SK-N-SH (cell line): ENCODE measurements at regions not wholly inside any gene's neighbourhood (a gene's known extent, or its start where the extent isn't known, plus 50 kb on each side); places are given as distances from the start of the nearest gene placed in this dataset.

ENCODE experiments used
- CTCF ChIA-PET: fragments of 300-600, 350-600 bp; formaldehyde crosslinking; extraction: SDS; loops from one replicate; lab custom pipeline; 2021; lab: Yijun Ruan, JAX
- POLR2A ChIA-PET: fragments of 350-600 bp; sonication (Branson Sonifier 250); formaldehyde crosslinking; extraction: SDS; loops from one replicate; lab custom pipeline; 2020; ENCODE audit warnings: antibody characterized with exemption, inconsistent platforms; lab: Yijun Ruan, JAX
- DNase-seq: peaks from one replicate; pipeline ENCODE4 v3.0.0; 2012
- H2AFZ ChIP-seq: fragments of 200-600 bp; sonication (generic); 2 replicates; pipeline ENCODE4 v1.8.1; 2016; ENCODE audit warnings: antibody characterized with exemption, mild to moderate bottlenecking, low read depth
- H3F3A ChIP-seq: fragments of 200-600 bp; sonication (generic); replicated peaks from 2 replicates; pipeline ENCODE3; 2016; ENCODE audit warnings: antibody characterized with exemption, mild to moderate bottlenecking; ENCODE audit not compliant: insufficient read depth
- H3K27ac ChIP-seq, 2 experiments: fragments of 200-500 bp in 1 of 2; fragments of 200-600 bp in 1 of 2; sonication (Bioruptor generic) in 1 of 2; sonication (generic), shearing (Covaris generic) in 1 of 2; 2 replicates each; pipeline versions ENCODE4 v1.5.1 to v1.6.1; 2014 to 2016; ENCODE audit warnings: low read depth in 2 of 2, inconsistent platforms in 1 of 2, low read length in 1 of 2, mild to moderate bottlenecking in 1 of 2, mixed read lengths in 1 of 2
- H3K27me3 ChIP-seq: fragments of 200-600 bp; sonication (generic), shearing (Covaris generic); 2 replicates; pipeline ENCODE4 v1.6.1; 2016; ENCODE audit warnings: mixed run types; ENCODE audit not compliant: insufficient read depth
- H3K36me3 ChIP-seq, 2 experiments: fragments of 200-500 bp in 1 of 2; fragments of 200-600 bp in 1 of 2; sonication (Bioruptor generic) in 1 of 2; sonication (generic) in 1 of 2; replicated peaks in 1 of 2; 2 replicates each; pipeline versions ENCODE3 to v1.5.1; 2014 to 2016; ENCODE audit warnings: low read length in 1 of 2, mild to moderate bottlenecking in 1 of 2; ENCODE audit not compliant: insufficient read depth in 2 of 2, control insufficient read depth in 1 of 2
- H3K4me1 ChIP-seq, 2 experiments: fragments of 200-500 bp in 1 of 2; fragments of 200-600 bp in 1 of 2; sonication (Bioruptor generic) in 1 of 2; sonication (generic), shearing (Covaris generic) in 1 of 2; 2 replicates each; pipeline versions ENCODE4 v1.5.1 to v1.6.1; 2014 to 2016; ENCODE audit warnings: low read depth in 1 of 2, low read length in 1 of 2, mixed run types in 1 of 2; ENCODE audit not compliant: insufficient read depth in 2 of 2, control insufficient read depth in 1 of 2
- H3K4me2 ChIP-seq: fragments of 200-600 bp; sonication (generic), shearing (Covaris generic); 2 replicates; pipeline ENCODE4 v1.6.1; 2017; ENCODE audit warnings: mixed run types
- H3K4me3 ChIP-seq, 2 experiments: fragments of 200-500 bp in 1 of 2; fragments of 200-600 bp in 1 of 2; sonication (Bioruptor generic) in 1 of 2; sonication (generic), shearing (Covaris generic) in 1 of 2; 2 replicates each; pipeline versions ENCODE4 v1.5.1 to v1.8.1; 2014 to 2016; ENCODE audit warnings: low read depth in 2 of 2, inconsistent platforms in 1 of 2, low read length in 1 of 2, mild to moderate bottlenecking in 1 of 2, mixed read lengths in 1 of 2, moderate library complexity in 1 of 2
- H3K79me2 ChIP-seq: fragments of 200-600 bp; sonication (generic); 2 replicates; pipeline ENCODE4 v1.8.1; 2017; ENCODE audit warnings: mild to moderate bottlenecking; ENCODE audit not compliant: insufficient read depth
- H3K9ac ChIP-seq: fragments of 200-600 bp; sonication (generic); 2 replicates; pipeline ENCODE4 v1.6.1; 2017; ENCODE audit warnings: mixed run types
- H3K9me2 ChIP-seq: fragments of 200-600 bp; sonication (generic); 2 replicates; pipeline ENCODE4 v1.6.1; 2017; ENCODE audit warnings: mixed run types
- H3K9me3 ChIP-seq: fragments of 200-600 bp; sonication (generic); 2 replicates; pipeline ENCODE4 v1.6.1; 2017; ENCODE audit warnings: mixed run types, mild to moderate bottlenecking, moderate library complexity
- H4K20me1 ChIP-seq: fragments of 200-600 bp; sonication (generic); 2 replicates; pipeline ENCODE4 v1.6.1; 2017; ENCODE audit warnings: mild to moderate bottlenecking, mixed run types; ENCODE audit not compliant: insufficient read depth
- CTCF ChIP-seq: fragments of 200-600 bp; sonication (generic); IDR thresholded peaks from 2 replicates; pipeline ENCODE4 v1.6.1; 2017; ENCODE audit warnings: antibody characterized with exemption, mild to moderate bottlenecking, moderate library complexity
- ELF1 ChIP-seq: IDR thresholded peaks from 2 replicates; pipeline ENCODE4 v1.4.0; 2012
- GATA2 ChIP-seq: sonication (generic); formaldehyde crosslinking; IDR thresholded peaks from 2 replicates; pipeline ENCODE4 v1.5.0; 2020; ENCODE audit warnings: mild to moderate bottlenecking, missing genetic modification reagents
- JUND ChIP-seq: IDR thresholded peaks from 2 replicates; pipeline ENCODE4 v1.4.0; 2012
- NRF1 ChIP-seq: IDR thresholded peaks from 2 replicates; pipeline ENCODE4 v1.6.1; 2012; ENCODE audit warnings: low read depth, mild to moderate bottlenecking, low read length
- POLR2AphosphoS5 ChIP-seq: IDR thresholded peaks from 2 replicates; pipeline ENCODE4 v1.6.1; 2012; ENCODE audit warnings: low read depth, low read length
- REST ChIP-seq: IDR thresholded peaks from 2 replicates; pipeline ENCODE4 v1.6.1; 2012; ENCODE audit warnings: mild to moderate bottlenecking, low read depth, low read length, moderate library complexity
- RXRA ChIP-seq: IDR thresholded peaks from 2 replicates; pipeline ENCODE4 v1.4.0; 2012; ENCODE audit warnings: low read depth, mild to moderate bottlenecking, borderline replicate concordance
- TAF1 ChIP-seq: IDR thresholded peaks from 2 replicates; pipeline ENCODE4 v1.6.1; 2012; ENCODE audit warnings: low read depth, mild to moderate bottlenecking, low read length, moderate library complexity, borderline replicate concordance
- TCF12 ChIP-seq: IDR thresholded peaks from 2 replicates; pipeline ENCODE4 v1.4.0; 2012
- TEAD4 ChIP-seq: IDR thresholded peaks from 2 replicates; pipeline ENCODE4 v1.4.0; 2012; ENCODE audit warnings: mild to moderate bottlenecking, borderline replicate concordance; ENCODE audit not compliant: insufficient read depth
- USF1 ChIP-seq: IDR thresholded peaks from 2 replicates; pipeline ENCODE4 v1.4.0; 2012; ENCODE audit warnings: low read depth, borderline replicate concordance
- USF2 ChIP-seq: fragments of 150-350 bp; IDR thresholded peaks from 2 replicates; pipeline ENCODE4 v1.6.1; 2017; ENCODE audit warnings: antibody characterized with exemption, low read length, low read depth, borderline replicate concordance
- ZBTB33 ChIP-seq: IDR thresholded peaks from 2 replicates; pipeline ENCODE4 v1.4.0; 2012; ENCODE audit warnings: low read depth, borderline replicate concordance
- WGBS: methylation state at CpG from one replicate; pipeline ENCODE4 v1.1.6; 2017; ENCODE audit warnings: low lambda C conversion rate; 5-methylcytosine and 5-hydroxymethylcytosine counted together

- TF ChIP-seq CTCF: no peak
- no peak for TF ChIP-seq JUND
- TF ChIP-seq TEAD4: no peak
- TF ChIP-seq GATA2 (CRISPR knock-in tag): no peak
- TF ChIP-seq USF1: no peak
- no peak for TF ChIP-seq TCF12
Measured at GRCh38 chr2:53183581-53183980, 584.0 kb upstream of the CHAC2 start (continued).

- Histone ChIP-seq H3K36me3 (no peaks in the 10 kb centered on the region), H4K20me1 (no peaks in the 10 kb centered on the region), H3F3A (no peaks in the 10 kb centered on the region), H3K9ac (no peak overlapping the region), H3K4me1 (no peaks in the 10 kb centered on the region), H3K4me3 (no peak overlapping the region), H3K79me2 (no peaks in the 10 kb centered on the region), H3K27ac (no peak overlapping the region)
- no peak for DNase-seq
- WGBS: 42% methylated on average over 5 of the region's 5 CpGs
- CTCF ChIA-PET: no interaction called here
- POLR2A ChIA-PET: no interaction called here
- TF ChIP-seq GATA2 (CRISPR knock-in tag): no peak
- TF ChIP-seq REST: no peak
- no peak for TF ChIP-seq POLR2AphosphoS5
- no peak for TF ChIP-seq RXRA
- TF ChIP-seq ELF1: no peak
- no peak for TF ChIP-seq JUND
- TF ChIP-seq, all 33 proteins: peak for 0
- Histone ChIP-seq H3K27me3 (peaks cover 14% of the 10 kb centered on the region; the same call in 1 of the 2 replicates), H3K4me2 (no peak overlapping the region), H3K9me2 (no peaks in the 10 kb centered on the region), H3K9me3 (no peaks in the 10 kb centered on the region), H2AFZ (no peak overlapping the region)
Measured at GRCh38 chr2:53182601-53183000, 585.0 kb upstream of the CHAC2 start.

- Histone ChIP-seq H4K20me1 (no peaks in the 10 kb centered on the region), H3F3A (no peaks in the 10 kb centered on the region), H3K9ac (no peak overlapping the region), H3K9me3 (no peaks in the 10 kb centered on the region), H3K27me3 (peaks cover 5% of the 10 kb centered on the region; the same call in 1 of the 2 replicates), H3K79me2 (no peaks in the 10 kb centered on the region), H3K4me2 (no peak overlapping the region), H3K27ac (no peak overlapping the region), H3K9me2 (no peaks in the 10 kb centered on the region), H2AFZ (no peak overlapping the region), H3K4me1 (no peaks in the 10 kb centered on the region), H3K4me3 (no peak overlapping the region), H3K36me3 (no peaks in the 10 kb centered on the region)
- ChIA-PET CTCF (no interaction called here), POLR2A (no interaction called here)
- WGBS: 65% methylated on average over 2 of the region's 2 CpGs
- no peak for DNase-seq
- TF ChIP-seq POLR2AphosphoS5: no peak
- no peak for TF ChIP-seq TCF12
- TF ChIP-seq ZBTB33: no peak
- no peak for TF ChIP-seq CTCF
- no peak for TF ChIP-seq NRF1
- no peak for TF ChIP-seq USF2
- no peak for TF ChIP-seq GATA2 (CRISPR knock-in tag)
- no peak for TF ChIP-seq TAF1
Measured at GRCh38 chr2:53181759-53182158, 585.8 kb upstream of the CHAC2 start.
